Middle frontal gyrus (tissue), 1 donor: ENCODE measurements at regions not wholly inside any gene's neighbourhood (a gene's known extent, or its start where the extent isn't known, plus 50 kb on each side); places are given as distances from the start of the nearest gene placed in this dataset.
A peak's percentile ranks its signal among the peaks of the same experiment; 100 is the strongest.

Experiments
- DNase-seq: peaks from one replicate; pipeline ENCODE4 v3.0.0-alpha.2; 2015; ENCODE audit warnings: low spot score; ENCODE audit errors: extremely low spot score

GRCh38 chr6:40755046-40755681, 168.0 kb upstream of the LRFN2 start:
- DNase-seq: peak; percentile 8

DNA sequence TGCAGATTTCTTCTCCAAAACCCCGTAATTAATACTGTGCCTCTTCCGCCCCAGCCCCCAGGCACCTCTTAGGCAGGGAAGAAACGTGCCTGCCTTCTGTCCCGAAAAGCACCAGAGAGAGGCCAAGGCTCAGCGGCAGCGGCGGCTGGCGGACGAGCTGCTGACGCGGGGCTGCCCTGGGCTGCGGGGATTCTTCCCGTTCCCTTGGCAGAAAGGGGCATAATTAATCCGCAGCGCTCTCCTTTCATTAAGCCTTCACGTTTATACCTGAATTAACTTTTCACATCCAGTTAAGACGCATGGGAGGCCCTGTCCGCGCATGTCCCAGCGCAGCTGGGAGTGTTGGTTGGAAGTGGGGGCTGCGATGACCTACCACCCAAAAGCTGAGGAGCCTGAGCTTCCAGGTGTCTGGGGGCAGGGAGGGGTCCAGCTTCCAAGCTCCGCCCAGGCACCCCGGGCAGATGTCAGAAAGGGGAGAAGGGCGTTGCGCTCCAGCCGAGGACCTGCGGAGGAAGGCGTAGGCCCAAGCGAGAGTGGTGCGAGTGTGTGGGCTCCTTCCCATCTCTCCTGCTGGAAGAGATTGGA, 167.4 kb upstream of the LRFN2 start:
- DNase-seq: no peak

- DNase-seq: no peak
These were observed 166.7 kb upstream of the LRFN2 start for GRCh38 chr6:40753675-40754448.

- DNase-seq: no peak
These were observed 165.9 kb upstream of the LRFN2 start for GRCh38 chr6:40753048-40753447.

GRCh38 chr6:40744835-40745234, 157.7 kb upstream of the LRFN2 start:
- DNase-seq: no peak

GRCh38 chr6:40743690-40744446, 156.7 kb upstream of the LRFN2 start:
- DNase-seq: no peak

- no peak for DNase-seq
These were observed 156.1 kb upstream of the LRFN2 start for GRCh38 chr6:40743226-40743625.

DNA sequence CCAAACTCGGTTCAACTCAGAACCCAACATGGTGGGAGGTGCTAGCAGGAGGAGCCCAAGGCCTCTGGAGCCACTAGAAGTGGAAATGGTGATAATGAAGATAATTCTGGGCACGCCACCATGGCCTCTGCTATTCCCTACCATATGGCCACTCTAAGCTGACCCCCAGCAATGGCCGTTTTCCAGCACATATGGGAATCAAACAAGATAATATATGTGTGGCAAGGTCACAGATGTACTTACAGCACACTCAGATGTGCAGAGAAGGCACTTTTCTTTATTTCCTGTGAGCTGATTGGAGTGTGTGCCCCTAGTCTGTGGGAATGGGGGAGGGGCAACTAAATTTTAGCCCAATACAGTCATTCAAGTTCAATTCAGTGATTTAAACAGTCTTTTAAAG, 153.4 kb upstream of the LRFN2 start:
- DNase-seq: no peak

DNA sequence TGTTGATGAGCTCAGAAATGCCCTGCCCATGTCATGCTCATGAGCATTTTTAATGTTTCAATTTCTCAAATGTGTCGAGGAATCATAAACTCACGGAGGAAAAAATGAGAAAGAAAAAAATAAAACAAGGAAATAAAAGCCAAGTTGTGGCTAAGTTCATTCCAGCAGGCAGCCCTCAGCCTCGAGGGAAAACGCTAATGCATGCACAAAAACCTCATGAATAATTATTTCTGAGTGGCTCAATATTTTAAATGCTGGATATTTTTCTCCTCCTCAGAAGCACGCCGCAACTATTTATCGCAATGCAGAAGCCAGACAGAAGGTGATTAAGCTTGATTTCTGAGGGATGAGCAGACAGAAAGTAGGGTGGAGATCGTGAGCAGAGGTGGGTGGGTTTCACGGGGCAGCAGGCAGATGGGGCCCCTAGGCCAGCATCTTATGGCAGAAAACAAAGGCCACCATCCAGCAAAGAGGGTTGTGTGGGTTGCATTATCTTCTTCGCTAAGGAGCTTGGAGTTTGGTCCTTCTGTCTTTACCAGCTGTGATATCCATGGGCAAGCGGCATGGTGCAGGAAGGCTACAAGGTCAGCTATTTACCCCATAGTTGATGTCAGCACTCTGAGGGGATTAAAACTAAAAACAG, 151.5 kb upstream of the LRFN2 start:
- no peak for DNase-seq

DNA sequence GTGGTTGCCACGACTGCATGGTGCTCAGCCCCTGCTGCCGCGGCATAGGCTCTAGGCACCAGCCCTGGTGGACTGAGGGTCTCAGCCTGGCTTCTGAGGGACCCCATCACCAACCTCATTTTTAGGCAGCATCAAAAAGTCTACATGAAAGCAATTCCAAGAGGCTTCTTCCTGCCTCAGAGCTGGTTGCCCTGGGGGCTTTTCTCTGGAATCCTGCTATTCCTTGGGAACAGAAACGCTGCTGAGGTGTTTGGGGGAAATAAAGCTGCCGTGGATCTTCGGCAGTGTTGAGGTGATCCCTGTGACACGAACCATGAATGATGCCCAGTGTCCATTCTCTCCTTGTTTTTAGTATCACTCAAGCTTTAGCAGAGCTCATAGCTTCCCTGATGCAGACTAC, 148.4 kb upstream of the LRFN2 start:
- no peak for DNase-seq

- no peak for DNase-seq
These were observed 148.0 kb upstream of the LRFN2 start for GRCh38 chr6:40735121-40735520.

- DNase-seq: no peak
These were observed 147.4 kb upstream of the LRFN2 start for GRCh38 chr6:40734607-40735006.

DNA sequence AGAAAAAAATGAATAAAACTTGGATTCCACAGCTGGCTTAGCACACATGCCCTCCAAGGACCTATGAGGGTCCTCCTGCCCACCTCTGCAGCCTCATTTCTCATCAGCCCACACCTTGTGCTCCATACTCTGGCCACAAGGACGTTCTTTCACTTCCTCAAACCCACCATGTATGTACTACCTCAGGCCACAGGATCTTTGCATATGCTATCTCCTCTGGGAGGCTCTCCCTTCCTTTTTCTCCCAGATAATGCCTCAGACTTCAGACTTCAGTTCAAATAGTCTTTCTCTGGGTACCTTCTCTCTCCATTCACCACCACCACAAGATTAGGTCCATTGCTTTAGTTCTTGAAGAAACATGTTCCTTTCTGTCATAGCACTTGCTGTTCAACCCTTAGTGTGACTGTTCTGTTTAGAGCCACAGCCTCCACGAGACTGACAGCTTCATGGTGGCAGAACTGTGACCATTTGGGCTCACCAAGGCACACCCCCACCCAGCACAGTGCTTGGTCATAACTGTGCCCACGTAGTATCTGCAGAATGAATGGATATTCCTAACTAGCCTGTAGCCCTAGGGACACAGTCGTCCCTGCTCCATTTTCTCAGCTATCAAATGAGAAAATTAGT, 146.7 kb upstream of the LRFN2 start:
- DNase-seq: no peak

DNA sequence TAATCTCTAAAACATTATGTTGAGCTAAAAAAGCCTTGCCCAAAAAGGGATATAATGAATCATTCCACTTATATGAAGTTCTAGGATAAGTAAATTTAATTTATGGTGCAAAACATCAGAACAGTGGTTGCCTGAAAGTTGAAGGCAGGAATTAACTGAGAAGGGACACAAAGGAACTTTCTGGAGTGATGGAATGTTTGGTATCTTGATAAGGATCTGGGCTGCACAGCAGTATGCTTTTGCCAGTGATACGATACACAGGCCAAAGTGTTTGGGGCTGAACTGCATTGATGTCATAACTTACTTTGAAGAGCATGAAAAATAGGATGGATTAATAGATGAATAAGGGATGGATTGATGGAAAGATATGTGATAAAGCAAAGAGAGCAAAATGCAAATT, 146.1 kb upstream of the LRFN2 start:
- DNase-seq: no peak

- no peak for DNase-seq
These were observed 145.7 kb upstream of the LRFN2 start for GRCh38 chr6:40732878-40733277.

- DNase-seq: no peak
These were observed 141.5 kb upstream of the LRFN2 start for GRCh38 chr6:40728643-40729042.

DNA sequence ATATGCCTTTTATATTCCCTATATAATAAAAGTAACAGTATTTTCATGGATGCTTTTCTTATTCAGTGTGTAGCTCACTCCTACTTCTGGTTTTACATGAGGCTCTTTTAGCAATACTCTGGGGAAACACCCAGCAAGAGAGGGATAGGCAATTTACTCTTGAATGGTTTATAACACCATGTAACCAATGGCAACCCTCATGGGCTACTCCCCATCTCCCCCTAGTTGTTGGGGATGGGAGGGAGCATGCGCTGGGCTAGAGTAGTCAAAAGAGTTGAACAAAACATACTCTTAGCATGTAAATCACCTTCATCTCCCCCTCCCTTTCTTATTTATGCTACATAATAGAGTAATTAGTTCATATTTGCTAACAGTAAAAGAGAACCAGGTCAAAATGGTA, 140.1 kb upstream of the LRFN2 start:
- no peak for DNase-seq

DNA sequence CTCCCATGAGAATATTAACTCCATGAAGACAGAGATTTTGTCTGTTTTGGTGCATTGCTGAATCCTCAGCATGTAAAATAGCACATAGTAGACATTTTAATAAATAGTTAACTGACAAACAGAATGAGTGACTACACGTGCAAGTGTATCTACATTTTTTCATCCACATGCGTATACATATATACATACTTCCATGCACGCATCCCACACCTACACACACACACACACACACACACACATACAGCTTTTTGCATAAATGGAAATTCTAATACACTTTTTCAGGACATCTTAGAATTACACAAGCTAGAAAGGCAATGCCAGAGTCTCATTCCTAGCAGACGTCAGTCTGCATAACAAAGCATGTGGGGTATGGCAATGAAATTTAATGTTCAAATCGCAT, 139.7 kb upstream of the LRFN2 start:
- no peak for DNase-seq

- no peak for DNase-seq
These were observed 138.2 kb upstream of the LRFN2 start for GRCh38 chr6:40725390-40725789.

DNA sequence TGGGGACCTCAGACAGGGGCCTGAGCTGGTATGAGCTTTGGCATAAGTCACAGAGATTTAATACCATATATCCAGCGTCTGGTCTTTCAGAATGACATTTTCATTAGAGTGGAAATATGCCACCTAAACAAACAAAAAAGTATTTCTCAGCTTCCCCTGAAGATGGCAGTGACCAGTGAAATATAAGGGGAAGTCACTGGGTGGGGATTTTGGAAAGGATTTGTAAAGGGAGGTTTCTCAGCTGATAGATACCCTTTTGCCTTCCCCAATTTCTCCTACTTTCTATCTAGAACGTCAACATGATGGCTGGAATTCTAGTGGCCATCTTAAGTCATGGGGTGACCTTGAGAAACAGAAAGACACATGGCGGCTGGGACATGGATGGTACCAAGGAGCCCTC, 137.7 kb upstream of the LRFN2 start:
- no peak for DNase-seq

DNA sequence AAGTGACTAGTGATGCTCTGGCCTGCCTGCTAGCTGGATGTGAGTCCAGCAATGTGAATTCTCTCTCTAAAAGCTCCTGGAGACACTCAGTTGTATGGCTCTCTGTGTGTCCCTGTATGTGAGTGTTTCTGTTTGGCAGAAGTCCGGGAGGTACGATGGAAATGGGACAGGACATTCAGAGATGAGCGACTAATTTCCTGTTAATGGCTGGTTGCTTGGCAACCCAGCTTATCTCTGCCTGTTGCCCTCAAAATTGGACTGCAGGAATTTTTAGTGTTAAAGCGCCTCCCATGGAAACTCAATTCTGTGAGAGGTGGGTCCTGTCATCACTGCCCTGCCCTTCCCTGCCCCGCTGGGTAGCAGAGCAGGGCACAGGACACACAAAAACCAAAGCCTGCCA, 136.8 kb upstream of the LRFN2 start:
- no peak for DNase-seq
